Hematopoietic multipotent progenitor cell treated with erythropoietin and hydrocortisone succinate and interleukin-3 and kit ligand, for 4 days (in vitro differentiated cells): ENCODE measurements at regions not wholly inside any gene's neighbourhood (a gene's known extent, or its start where the extent isn't known, plus 50 kb on each side); places are given as distances from the start of the nearest gene placed in this dataset.

Experiments
- DNase-seq: peaks from one replicate; pipeline ENCODE4 v3.0.0-alpha.2; 2015

- no peak for DNase-seq
Measured at GRCh38 chr12:124167141-124167540, 127.8 kb upstream of the RFLNA start.

GRCh38 chr12:124168016-124168786 is 126.7 kb upstream of the RFLNA start:
- DNase-seq = no peak

- DNase-seq = peak; percentile 19
Measured at GRCh38 chr12:124169577-124170284, 125.2 kb upstream of the RFLNA start.

GRCh38 chr12:124170760-124171159 is 124.1 kb upstream of the RFLNA start:
- DNase-seq = no peak

GRCh38 chr12:124171231-124171979 is 123.5 kb upstream of the RFLNA start:
- DNase-seq = no peak

- DNase-seq = no peak
Measured at GRCh38 chr12:124172636-124173035, 122.3 kb upstream of the RFLNA start.

GRCh38 chr12:124173692-124174091 is 121.2 kb upstream of the RFLNA start:
- DNase-seq = no peak

GRCh38 chr12:124174451-124175348 is 120.2 kb upstream of the RFLNA start:
- no peak for DNase-seq

- DNase-seq = no peak
Measured at GRCh38 chr12:124175704-124176103, 119.2 kb upstream of the RFLNA start.

- DNase-seq = no peak
Measured at GRCh38 chr12:124177276-124177950, 117.5 kb upstream of the RFLNA start.

GRCh38 chr12:124177951-124178316 is 117.0 kb upstream of the RFLNA start:
- DNase-seq = no peak

GRCh38 chr12:124179936-124180607 is 114.8 kb upstream of the RFLNA start:
- no peak for DNase-seq

- no peak for DNase-seq
Measured at GRCh38 chr12:124183172-124183571, 111.7 kb upstream of the RFLNA start.

GRCh38 chr12:124184456-124184855 is 110.4 kb upstream of the RFLNA start:
- no peak for DNase-seq

- DNase-seq = no peak
Measured at GRCh38 chr12:124185971-124186686, 108.8 kb upstream of the RFLNA start.

GRCh38 chr12:124188084-124188483 is 106.8 kb upstream of the RFLNA start:
- no peak for DNase-seq

GRCh38 chr12:124188561-124189405 is 106.1 kb upstream of the RFLNA start:
- DNase-seq = no peak

- DNase-seq = no peak
Measured at GRCh38 chr12:124190312-124191023, 104.4 kb upstream of the RFLNA start.

GRCh38 chr12:124191024-124191359 is 103.9 kb upstream of the RFLNA start:
- DNase-seq = peak; percentile 54
